ENCODE measurements at regions not wholly inside any gene's neighbourhood (a gene's known extent, or its start where the extent isn't known, plus 50 kb on each side); places are given as distances from the start of the nearest gene placed in this dataset.

GRCh38 chr11:134481135-134481534, 69.1 kb upstream of the B3GAT1 start:
- TF ChIP-seq, protein P1, sequence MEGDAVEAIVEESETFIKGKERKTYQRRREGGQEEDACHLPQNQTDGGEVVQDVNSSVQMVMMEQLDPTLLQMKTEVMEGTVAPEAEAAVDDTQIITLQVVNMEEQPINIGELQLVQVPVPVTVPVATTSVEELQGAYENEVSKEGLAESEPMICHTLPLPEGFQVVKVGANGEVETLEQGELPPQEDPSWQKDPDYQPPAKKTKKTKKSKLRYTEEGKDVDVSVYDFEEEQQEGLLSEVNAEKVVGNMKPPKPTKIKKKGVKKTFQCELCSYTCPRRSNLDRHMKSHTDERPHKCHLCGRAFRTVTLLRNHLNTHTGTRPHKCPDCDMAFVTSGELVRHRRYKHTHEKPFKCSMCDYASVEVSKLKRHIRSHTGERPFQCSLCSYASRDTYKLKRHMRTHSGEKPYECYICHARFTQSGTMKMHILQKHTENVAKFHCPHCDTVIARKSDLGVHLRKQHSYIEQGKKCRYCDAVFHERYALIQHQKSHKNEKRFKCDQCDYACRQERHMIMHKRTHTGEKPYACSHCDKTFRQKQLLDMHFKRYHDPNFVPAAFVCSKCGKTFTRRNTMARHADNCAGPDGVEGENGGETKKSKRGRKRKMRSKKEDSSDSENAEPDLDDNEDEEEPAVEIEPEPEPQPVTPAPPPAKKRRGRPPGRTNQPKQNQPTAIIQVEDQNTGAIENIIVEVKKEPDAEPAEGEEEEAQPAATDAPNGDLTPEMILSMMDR (IDR thresholded peaks at IDR 0.05) = no peak
- no peak for TF ChIP-seq POLR2A (IDR thresholded peaks at IDR 0.05)

Data from lower leg skin (tissue), 3 donors.